ENCODE measurements at regions not wholly inside any gene's neighbourhood (a gene's known extent, or its start where the extent isn't known, plus 50 kb on each side); places are given as distances from the start of the nearest gene placed in this dataset.

DNA sequence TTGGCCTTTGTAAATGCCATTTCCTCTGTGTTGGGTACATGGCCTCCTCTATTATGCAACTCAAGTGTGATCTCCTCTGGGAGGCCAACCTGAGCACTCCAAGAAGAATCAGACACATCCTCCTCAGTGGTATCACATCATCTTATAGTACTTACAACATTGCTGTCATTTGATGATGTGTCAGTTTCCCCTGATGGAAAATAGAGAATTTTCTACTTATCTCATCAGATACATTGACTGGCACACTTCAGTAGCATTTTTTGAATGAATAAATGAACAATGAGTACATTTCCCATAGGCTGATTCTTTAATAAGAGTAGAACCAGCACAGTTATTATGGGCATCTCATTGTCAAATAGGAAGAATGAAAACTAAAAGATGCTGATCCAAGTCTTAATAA lies 86.6 kb upstream of the NXPH2 start:
- no peak for TF ChIP-seq NFRKB (IDR thresholded peaks at IDR 0.05)
- no peak for TF ChIP-seq ELF4 (IDR thresholded peaks at IDR 0.05)
- no peak for TF ChIP-seq L3MBTL2 (conservative IDR thresholded peaks at IDR 0.05)
- no peak for TF ChIP-seq FOXM1 (IDR thresholded peaks at IDR 0.05; ENCODE audit: borderline replicate concordance)
- no peak for TF ChIP-seq LEF1 (IDR thresholded peaks at IDR 0.05; ENCODE audit: borderline replicate concordance)
- no peak for TF ChIP-seq TARDBP (IDR thresholded peaks at IDR 0.05)
- no peak for TF ChIP-seq SUZ12 (IDR thresholded peaks at IDR 0.05)
- TF ChIP-seq ARNT (IDR thresholded peaks at IDR 0.05), result no peak
- TF ChIP-seq HDGF (IDR thresholded peaks at IDR 0.05; ENCODE audit: borderline replicate concordance), result no peak
- no peak for TF ChIP-seq FOXA1 (IDR thresholded peaks at IDR 0.05)
